ENCODE measurements at regions not wholly inside any gene's neighbourhood (a gene's known extent, or its start where the extent isn't known, plus 50 kb on each side); places are given as distances from the start of the nearest gene placed in this dataset.

- H3K4me1 ChIP-seq (ENCODE audit: control insufficient read depth in 2 of 2, insufficient read depth in 2 of 2, low read length in 2 of 2) = no peaks in the 10 kb centered on the region
- H3K36me3 ChIP-seq (ENCODE audit: control insufficient read depth in 2 of 2, insufficient read depth in 2 of 2, low read length in 2 of 2) = no peaks in the 10 kb centered on the region
- H3K27me3 ChIP-seq (ENCODE audit: control insufficient read depth in 2 of 2, insufficient read depth in 2 of 2, low read length in 2 of 2) = no peaks in the 10 kb centered on the region
- H3K9ac ChIP-seq (ENCODE audit: low read depth in 1 of 2, low read length in 2 of 2) = no peak overlapping the region
- H3K4me3 ChIP-seq (ENCODE audit: low read length in 2 of 2) = no peak overlapping the region
- no peak overlapping the region for H3K27ac ChIP-seq (ENCODE audit: low read depth in 2 of 2, low read length in 2 of 2)
- no peaks in the 10 kb centered on the region for H3K9me3 ChIP-seq (ENCODE audit: control insufficient read depth in 2 of 2, low read length in 2 of 2)
These were observed 173.3 kb downstream of the PMP22 start for GRCh38 chr17:15091825-15092224.

- H3K9ac ChIP-seq (ENCODE audit: low read depth in 1 of 2, low read length in 2 of 2) = no peak overlapping the region
- H3K36me3 ChIP-seq (ENCODE audit: control insufficient read depth in 2 of 2, insufficient read depth in 2 of 2, low read length in 2 of 2) = no peaks in the 10 kb centered on the region
- H3K27ac ChIP-seq (ENCODE audit: low read depth in 2 of 2, low read length in 2 of 2) = no peak overlapping the region
- H3K9me3 ChIP-seq (ENCODE audit: control insufficient read depth in 2 of 2, low read length in 2 of 2) = no peaks in the 10 kb centered on the region
- no peaks in the 10 kb centered on the region for H3K27me3 ChIP-seq (ENCODE audit: control insufficient read depth in 2 of 2, insufficient read depth in 2 of 2, low read length in 2 of 2)
- no peaks in the 10 kb centered on the region for H3K4me1 ChIP-seq (ENCODE audit: control insufficient read depth in 2 of 2, insufficient read depth in 2 of 2, low read length in 2 of 2)
- H3K4me3 ChIP-seq (ENCODE audit: low read length in 2 of 2) = no peak overlapping the region
These were observed 174.6 kb downstream of the PMP22 start for GRCh38 chr17:15090533-15090932.

DNA sequence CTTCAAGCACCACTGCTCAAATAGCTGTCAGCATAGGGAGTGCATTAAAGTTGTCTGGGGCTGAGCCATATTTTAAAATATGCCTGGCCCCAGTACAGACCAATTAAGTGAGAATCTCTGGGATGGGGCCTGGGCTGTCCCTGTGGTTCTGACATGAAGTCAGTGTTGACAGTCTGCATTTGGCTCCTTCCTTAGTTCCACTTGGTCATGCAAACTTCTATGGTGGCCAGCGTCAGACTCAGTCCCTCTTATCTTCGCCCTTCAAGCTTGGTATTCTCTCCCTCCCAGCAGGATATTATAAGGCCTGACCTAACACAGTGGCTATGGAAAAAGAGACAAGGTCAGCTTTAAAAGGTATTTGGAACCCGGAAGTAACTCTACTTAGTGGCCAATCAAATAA lies 177.2 kb downstream of the PMP22 start:
- Histone ChIP-seq H3K27ac (ENCODE audit: low read depth in 2 of 2, low read length in 2 of 2) (no peak overlapping the region), H3K36me3 (ENCODE audit: control insufficient read depth in 2 of 2, insufficient read depth in 2 of 2, low read length in 2 of 2) (no peaks in the 10 kb centered on the region), H3K27me3 (ENCODE audit: control insufficient read depth in 2 of 2, insufficient read depth in 2 of 2, low read length in 2 of 2) (peaks cover 0 to 2% of the 10 kb centered on the region in 2 donors)

DNA sequence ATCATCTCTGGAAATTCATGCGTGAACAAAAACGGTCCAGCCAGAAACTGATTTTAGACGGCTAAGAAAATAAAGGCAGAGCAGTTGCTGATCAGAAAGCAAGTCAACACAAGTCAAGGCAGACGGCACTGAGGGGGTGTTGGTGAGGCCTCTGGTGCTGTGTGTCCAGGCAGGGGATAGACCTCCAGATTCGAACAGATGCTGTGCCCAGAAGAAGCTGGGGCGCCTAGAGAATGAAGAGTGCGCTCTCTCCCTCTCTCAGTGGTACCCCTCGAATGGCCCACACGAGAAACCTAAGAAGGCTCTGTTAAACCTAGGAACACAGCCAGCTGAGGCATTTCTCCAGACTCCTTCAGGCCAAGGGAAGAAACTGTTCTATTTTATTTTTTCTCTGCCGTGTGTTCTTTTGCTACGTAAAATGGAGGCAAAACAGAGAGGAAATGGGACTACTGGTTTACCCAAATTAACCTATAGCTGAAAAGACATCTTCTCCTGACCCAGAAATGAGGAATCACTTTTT lies 178.3 kb downstream of the PMP22 start:
- Histone ChIP-seq H3K27ac (ENCODE audit: low read depth in 2 of 2, low read length in 2 of 2) (no peak overlapping the region), H3K9me3 (ENCODE audit: control insufficient read depth in 2 of 2, low read length in 2 of 2) (no peaks in the 10 kb centered on the region), H3K9ac (ENCODE audit: low read depth in 1 of 2, low read length in 2 of 2) (no peak overlapping the region), H3K4me3 (ENCODE audit: low read length in 2 of 2) (no peak overlapping the region), H3K4me1 (ENCODE audit: control insufficient read depth in 2 of 2, insufficient read depth in 2 of 2, low read length in 2 of 2) (no peaks in the 10 kb centered on the region), H3K27me3 (ENCODE audit: control insufficient read depth in 2 of 2, insufficient read depth in 2 of 2, low read length in 2 of 2) (peaks cover 0 to 2% of the 10 kb centered on the region in 2 donors), H3K36me3 (ENCODE audit: control insufficient read depth in 2 of 2, insufficient read depth in 2 of 2, low read length in 2 of 2) (no peaks in the 10 kb centered on the region)

More for the DNA sequence above, 177.2 kb downstream of the PMP22 start:
- no peak overlapping the region for H3K4me3 ChIP-seq (ENCODE audit: low read length in 2 of 2)
- no peaks in the 10 kb centered on the region for H3K4me1 ChIP-seq (ENCODE audit: control insufficient read depth in 2 of 2, insufficient read depth in 2 of 2, low read length in 2 of 2)
- H3K9me3 ChIP-seq (ENCODE audit: control insufficient read depth in 2 of 2, low read length in 2 of 2) = no peaks in the 10 kb centered on the region
- H3K9ac ChIP-seq (ENCODE audit: low read depth in 1 of 2, low read length in 2 of 2) = no peak overlapping the region

DNA sequence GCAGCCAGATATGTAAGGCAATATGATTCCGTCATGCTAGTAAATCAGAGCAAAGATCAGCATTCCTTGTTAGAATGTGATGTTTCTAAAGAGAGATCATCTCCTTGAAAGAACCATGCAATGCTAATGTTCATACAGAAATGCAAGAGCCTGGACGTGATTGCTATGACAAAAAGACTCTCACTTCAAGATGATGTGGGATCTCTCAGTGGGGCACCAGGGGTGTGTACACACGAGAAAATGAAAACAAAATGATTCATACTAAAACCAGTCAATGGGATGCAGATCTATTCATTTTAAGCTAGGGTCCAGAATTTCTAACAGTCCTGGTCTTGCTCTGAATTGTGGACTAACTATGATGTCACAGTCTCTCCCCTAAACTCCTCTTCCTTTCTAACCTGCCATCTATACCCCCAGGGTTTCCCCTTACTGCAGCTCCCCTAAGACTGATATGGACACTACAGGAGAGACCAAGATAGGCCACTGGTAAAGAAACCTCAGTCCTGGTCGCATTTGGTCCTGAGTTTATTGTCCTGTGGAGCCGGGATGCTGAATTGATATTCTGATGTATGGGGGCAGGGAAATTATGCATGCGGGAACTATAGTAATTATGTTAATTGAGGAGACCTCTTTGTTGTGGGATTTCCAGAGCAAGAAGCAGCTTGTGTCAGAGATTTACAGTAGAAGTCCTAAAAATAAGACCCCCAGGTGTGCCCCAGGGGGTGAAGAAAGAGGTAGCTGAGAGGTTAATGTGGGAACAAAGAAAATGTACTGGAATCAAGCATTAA lies 179.0 kb downstream of the PMP22 start:
- H3K27me3 ChIP-seq (ENCODE audit: control insufficient read depth in 2 of 2, insufficient read depth in 2 of 2, low read length in 2 of 2) = peaks cover 0 to 2% of the 10 kb centered on the region in 2 donors
- H3K9ac ChIP-seq (ENCODE audit: low read depth in 1 of 2, low read length in 2 of 2) = no peak overlapping the region
- no peaks in the 10 kb centered on the region for H3K9me3 ChIP-seq (ENCODE audit: control insufficient read depth in 2 of 2, low read length in 2 of 2)
- no peaks in the 10 kb centered on the region for H3K36me3 ChIP-seq (ENCODE audit: control insufficient read depth in 2 of 2, insufficient read depth in 2 of 2, low read length in 2 of 2)
- no peak overlapping the region for H3K4me3 ChIP-seq (ENCODE audit: low read length in 2 of 2)
- no peaks in the 10 kb centered on the region for H3K4me1 ChIP-seq (ENCODE audit: control insufficient read depth in 2 of 2, insufficient read depth in 2 of 2, low read length in 2 of 2)
- no peak overlapping the region for H3K27ac ChIP-seq (ENCODE audit: low read depth in 2 of 2, low read length in 2 of 2)

DNA sequence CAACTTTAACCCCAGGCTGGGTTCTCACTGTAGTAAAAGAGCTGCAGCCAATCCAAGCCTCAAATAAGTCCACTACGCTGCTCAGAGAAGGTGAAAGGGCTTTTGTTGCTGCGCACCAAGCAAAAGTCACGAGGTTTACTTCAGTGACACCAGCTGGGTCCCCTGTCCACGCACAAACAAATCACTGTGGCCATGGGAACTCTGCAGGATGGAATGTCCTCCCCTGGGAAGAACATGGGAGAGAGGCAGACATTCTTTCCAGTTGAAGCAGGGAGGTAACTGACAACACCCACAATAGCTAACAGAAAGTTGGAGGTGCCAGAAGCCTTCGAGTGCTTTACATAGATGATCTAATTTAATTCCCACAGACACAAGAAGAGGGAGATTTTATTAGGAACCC lies 181.9 kb downstream of the PMP22 start:
- no peaks in the 10 kb centered on the region for H3K9me3 ChIP-seq (ENCODE audit: control insufficient read depth in 2 of 2, low read length in 2 of 2)
- H3K4me1 ChIP-seq (ENCODE audit: control insufficient read depth in 2 of 2, insufficient read depth in 2 of 2, low read length in 2 of 2) = no peaks in the 10 kb centered on the region
- H3K27me3 ChIP-seq (ENCODE audit: control insufficient read depth in 2 of 2, insufficient read depth in 2 of 2, low read length in 2 of 2) = peaks cover 0 to 2% of the 10 kb centered on the region in 2 donors
- no peak overlapping the region for H3K9ac ChIP-seq (ENCODE audit: low read depth in 1 of 2, low read length in 2 of 2)
- H3K27ac ChIP-seq (ENCODE audit: low read depth in 2 of 2, low read length in 2 of 2) = no peak overlapping the region
- no peak overlapping the region for H3K4me3 ChIP-seq (ENCODE audit: low read length in 2 of 2)
- H3K36me3 ChIP-seq (ENCODE audit: control insufficient read depth in 2 of 2, insufficient read depth in 2 of 2, low read length in 2 of 2) = no peaks in the 10 kb centered on the region

DNA sequence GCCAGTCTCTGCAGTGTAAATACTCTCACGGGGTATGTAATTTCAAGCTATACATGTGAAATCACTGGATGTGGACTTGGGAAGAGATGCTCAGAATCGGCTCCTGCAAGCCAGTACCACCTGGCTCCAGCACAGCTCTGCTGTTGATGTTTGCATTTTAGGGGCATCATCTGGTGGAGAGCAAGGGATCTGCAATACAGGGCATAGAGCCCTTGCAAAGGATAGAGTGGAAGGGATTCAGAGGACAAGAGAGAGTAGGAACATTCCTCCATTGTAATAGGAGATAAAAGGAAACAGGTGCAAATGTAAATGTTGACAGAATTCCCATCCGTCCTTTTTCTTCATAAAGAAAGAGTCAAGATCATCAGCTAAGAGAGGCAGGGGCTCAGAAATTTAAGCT lies 184.1 kb downstream of the PMP22 start:
- Histone ChIP-seq H3K9ac (ENCODE audit: low read depth in 1 of 2, low read length in 2 of 2) (no peak overlapping the region), H3K9me3 (ENCODE audit: control insufficient read depth in 2 of 2, low read length in 2 of 2) (no peaks in the 10 kb centered on the region), H3K27ac (ENCODE audit: low read depth in 2 of 2, low read length in 2 of 2) (no peak overlapping the region), H3K36me3 (ENCODE audit: control insufficient read depth in 2 of 2, insufficient read depth in 2 of 2, low read length in 2 of 2) (no peaks in the 10 kb centered on the region), H3K4me3 (ENCODE audit: low read length in 2 of 2) (no peak overlapping the region), H3K27me3 (ENCODE audit: control insufficient read depth in 2 of 2, insufficient read depth in 2 of 2, low read length in 2 of 2) (peaks cover 0 to 2% of the 10 kb centered on the region in 2 donors), H3K4me1 (ENCODE audit: control insufficient read depth in 2 of 2, insufficient read depth in 2 of 2, low read length in 2 of 2) (no peaks in the 10 kb centered on the region)

GRCh38 chr17:15078570-15078969 lies 186.6 kb downstream of the PMP22 start:
- no peaks in the 10 kb centered on the region for H3K4me1 ChIP-seq (ENCODE audit: control insufficient read depth in 2 of 2, insufficient read depth in 2 of 2, low read length in 2 of 2)
- peaks cover 0 to 2% of the 10 kb centered on the region in 2 donors for H3K27me3 ChIP-seq (ENCODE audit: control insufficient read depth in 2 of 2, insufficient read depth in 2 of 2, low read length in 2 of 2)
- no peak overlapping the region for H3K9ac ChIP-seq (ENCODE audit: low read depth in 1 of 2, low read length in 2 of 2)
- H3K36me3 ChIP-seq (ENCODE audit: control insufficient read depth in 2 of 2, insufficient read depth in 2 of 2, low read length in 2 of 2) = no peaks in the 10 kb centered on the region
- H3K4me3 ChIP-seq (ENCODE audit: low read length in 2 of 2) = no peak overlapping the region
- no peaks in the 10 kb centered on the region for H3K9me3 ChIP-seq (ENCODE audit: control insufficient read depth in 2 of 2, low read length in 2 of 2)
- no peak overlapping the region for H3K27ac ChIP-seq (ENCODE audit: low read depth in 2 of 2, low read length in 2 of 2)

- no peaks in the 10 kb centered on the region for H3K4me1 ChIP-seq (ENCODE audit: control insufficient read depth in 2 of 2, insufficient read depth in 2 of 2, low read length in 2 of 2)
- no peaks in the 10 kb centered on the region for H3K27me3 ChIP-seq (ENCODE audit: control insufficient read depth in 2 of 2, insufficient read depth in 2 of 2, low read length in 2 of 2)
- no peaks in the 10 kb centered on the region for H3K9me3 ChIP-seq (ENCODE audit: control insufficient read depth in 2 of 2, low read length in 2 of 2)
- H3K4me3 ChIP-seq (ENCODE audit: low read length in 2 of 2) = no peak overlapping the region
- H3K27ac ChIP-seq (ENCODE audit: low read depth in 2 of 2, low read length in 2 of 2) = no peak overlapping the region
- no peaks in the 10 kb centered on the region for H3K36me3 ChIP-seq (ENCODE audit: control insufficient read depth in 2 of 2, insufficient read depth in 2 of 2, low read length in 2 of 2)
- H3K9ac ChIP-seq (ENCODE audit: low read depth in 1 of 2, low read length in 2 of 2) = no peak overlapping the region
These were observed 188.0 kb downstream of the PMP22 start for GRCh38 chr17:15076991-15077663.

- Histone ChIP-seq H3K27ac (ENCODE audit: low read depth in 2 of 2, low read length in 2 of 2) (no peak overlapping the region), H3K4me1 (ENCODE audit: control insufficient read depth in 2 of 2, insufficient read depth in 2 of 2, low read length in 2 of 2) (no peaks in the 10 kb centered on the region), H3K9me3 (ENCODE audit: control insufficient read depth in 2 of 2, low read length in 2 of 2) (no peaks in the 10 kb centered on the region), H3K4me3 (ENCODE audit: low read length in 2 of 2) (no peak overlapping the region), H3K36me3 (ENCODE audit: control insufficient read depth in 2 of 2, insufficient read depth in 2 of 2, low read length in 2 of 2) (no peaks in the 10 kb centered on the region), H3K27me3 (ENCODE audit: control insufficient read depth in 2 of 2, insufficient read depth in 2 of 2, low read length in 2 of 2) (peaks cover 2 to 3% of the 10 kb centered on the region in 2 donors), H3K9ac (ENCODE audit: low read depth in 1 of 2, low read length in 2 of 2) (no peak overlapping the region)
These were observed 213.2 kb downstream of the PMP22 start for GRCh38 chr17:15051933-15052332.
